ENCODE measurements at regions not wholly inside any gene's neighbourhood (a gene's known extent, or its start where the extent isn't known, plus 50 kb on each side); places are given as distances from the start of the nearest gene placed in this dataset.
A peak's percentile ranks its signal among the peaks of the same experiment; 100 is the strongest.

DNA sequence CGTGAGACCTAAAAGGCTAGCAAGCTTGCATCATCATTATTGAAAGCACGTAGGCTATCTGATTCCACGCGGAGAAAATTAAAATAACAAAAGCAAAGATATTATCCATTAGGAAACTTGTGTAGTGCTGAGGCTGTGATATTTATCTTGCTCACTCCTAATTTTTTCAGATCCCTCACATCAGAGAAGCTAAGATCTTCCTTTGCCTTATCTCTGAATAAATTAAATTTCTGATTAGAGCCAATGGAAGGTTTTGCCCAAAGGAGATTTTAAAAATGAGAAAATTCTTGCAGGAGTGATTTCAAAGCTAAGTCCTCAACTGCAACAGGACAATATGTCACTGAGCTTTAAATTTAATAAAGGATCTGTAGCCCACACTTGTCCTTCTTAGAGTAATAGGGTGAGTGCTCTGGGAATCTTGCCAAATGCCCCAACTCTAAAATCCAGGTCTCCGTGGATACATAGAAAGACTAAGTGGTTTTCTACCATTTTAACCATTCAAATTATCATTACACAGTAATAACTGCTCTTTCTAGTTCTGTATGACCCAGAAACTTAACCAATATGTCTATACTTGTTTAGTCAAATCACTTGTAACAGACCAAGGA is 295.0 kb downstream of the CAAP1 start:
- no peak for DNase-seq (ENCODE audit: low read depth in 4 of 4, low spot score in 2 of 4)

DNA sequence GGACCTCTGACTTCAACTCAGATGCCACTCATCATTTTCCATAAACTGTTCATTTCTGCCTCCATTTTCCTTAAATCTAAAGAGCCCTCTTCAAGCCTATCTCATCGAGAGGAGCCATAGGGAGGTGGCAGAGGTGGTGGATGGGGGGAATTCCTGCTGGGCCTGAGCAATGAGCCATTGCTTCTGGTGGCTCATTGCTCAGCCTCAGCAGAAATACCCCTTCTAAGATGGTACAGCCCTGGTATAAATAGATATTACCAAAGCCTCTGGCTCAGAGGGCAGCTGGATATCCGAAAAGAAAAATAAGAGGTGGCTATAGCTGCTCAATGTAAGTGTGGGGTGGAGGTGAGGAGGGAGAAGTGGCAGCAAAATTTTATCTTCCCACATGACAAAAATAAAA is 313.5 kb downstream of the CAAP1 start:
- DNase-seq (ENCODE audit: low read depth in 4 of 4, low spot score in 2 of 4): no peak

DNA sequence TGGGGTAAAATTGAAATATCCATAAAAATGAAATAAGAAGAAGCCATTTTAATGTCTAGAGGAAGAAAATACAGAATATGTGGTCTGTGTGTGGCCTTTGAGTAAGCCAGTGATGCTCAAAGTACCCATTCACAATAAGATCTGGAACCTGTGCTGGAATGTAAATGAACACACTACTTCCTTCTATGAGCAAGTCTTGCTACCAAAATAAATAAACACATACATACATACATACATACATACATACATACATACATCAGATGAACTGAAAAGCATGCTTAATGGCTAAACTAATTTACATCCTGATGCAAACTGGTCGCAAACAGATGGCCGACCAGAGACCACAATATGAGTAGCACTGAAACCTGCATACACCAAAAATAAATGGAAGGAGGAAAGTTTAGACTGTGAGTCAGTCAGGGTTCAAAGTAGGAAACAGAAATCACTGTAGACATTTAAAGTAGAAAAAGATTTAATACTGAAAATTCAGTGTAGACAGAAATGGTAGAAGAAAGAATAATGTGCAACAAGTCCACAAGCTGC is 317.6 kb downstream of the CAAP1 start:
- no peak for DNase-seq (ENCODE audit: low read depth in 4 of 4, low spot score in 2 of 4)

DNA sequence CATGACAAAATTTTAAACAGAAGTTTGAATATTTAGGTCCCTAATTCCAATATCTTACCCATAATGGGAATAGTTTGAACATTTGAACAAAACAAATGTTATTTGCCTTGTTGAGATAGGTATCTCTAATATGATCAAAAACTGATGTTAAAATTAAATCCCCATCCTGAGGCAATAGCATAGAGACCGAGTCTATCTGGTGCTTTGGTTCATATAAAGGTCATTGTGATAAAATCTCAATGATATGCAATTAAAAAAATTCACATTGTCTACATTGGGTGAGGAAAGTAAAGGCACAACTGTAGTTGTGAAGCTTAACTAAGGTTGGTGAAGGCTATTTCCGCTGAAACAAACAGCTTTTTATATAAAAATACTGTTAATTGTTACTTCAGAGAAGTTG is 318.3 kb downstream of the CAAP1 start:
- no peak for DNase-seq (ENCODE audit: low read depth in 4 of 4, low spot score in 2 of 4)

DNA sequence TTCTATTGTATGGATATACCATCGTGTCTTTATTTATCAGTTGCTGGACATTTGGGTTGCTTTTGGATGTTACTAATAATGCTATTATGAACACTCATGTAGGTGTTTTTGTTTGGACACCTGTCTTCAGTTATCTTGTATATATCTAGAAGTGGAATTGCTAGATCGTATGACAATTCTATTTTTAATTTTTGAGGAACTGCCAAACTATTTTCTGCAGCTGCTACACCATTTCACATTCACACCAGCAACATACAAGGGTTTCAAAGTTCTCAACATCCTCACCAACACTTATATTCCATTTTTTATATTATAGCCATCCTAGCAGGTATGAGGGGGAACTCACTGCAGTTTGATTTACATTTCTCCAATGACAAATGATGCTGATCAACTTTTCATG is 324.6 kb downstream of the CAAP1 start:
- no peak for DNase-seq (ENCODE audit: low read depth in 4 of 4, low spot score in 2 of 4)

DNA sequence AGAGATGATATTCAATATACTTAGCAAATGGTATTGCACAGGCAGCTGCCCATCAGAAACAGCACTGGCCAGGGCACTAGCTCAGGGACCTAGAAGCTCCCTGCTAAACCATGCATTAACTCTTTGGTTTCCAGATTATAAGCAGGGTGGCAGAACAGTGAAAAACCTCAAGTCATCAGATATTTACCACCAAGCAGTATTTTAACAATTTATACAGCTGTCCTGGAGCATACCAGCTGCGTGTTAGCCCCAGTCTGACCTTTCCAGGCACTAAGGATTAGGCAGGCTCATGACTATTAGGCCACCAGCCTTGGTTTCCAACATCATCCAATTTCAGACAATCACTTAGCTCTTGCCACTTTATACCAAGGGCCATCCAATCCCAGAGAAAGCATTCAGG is 326.5 kb downstream of the CAAP1 start:
- DNase-seq (ENCODE audit: low read depth in 4 of 4, low spot score in 2 of 4): no peak

DNA sequence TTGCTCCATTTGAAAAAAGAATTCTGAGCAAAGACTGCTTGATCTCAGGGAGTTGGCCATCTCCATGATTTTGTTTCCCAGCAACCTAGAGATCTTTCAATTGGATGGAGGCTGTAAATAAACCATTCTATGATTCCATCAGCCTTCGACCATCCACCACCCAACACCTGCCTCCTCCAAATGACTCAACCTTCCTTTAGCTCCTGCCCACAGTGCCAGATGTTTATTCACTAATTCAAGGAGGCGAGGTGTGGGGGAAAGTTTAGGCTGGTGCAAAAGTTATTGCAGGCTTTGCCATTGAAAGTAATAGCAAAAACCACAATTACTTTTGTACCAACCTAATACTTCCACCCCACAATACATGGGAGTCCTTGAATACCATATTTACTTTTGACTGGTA is 327.5 kb downstream of the CAAP1 start:
- no peak for DNase-seq (ENCODE audit: low read depth in 4 of 4, low spot score in 2 of 4)

DNA sequence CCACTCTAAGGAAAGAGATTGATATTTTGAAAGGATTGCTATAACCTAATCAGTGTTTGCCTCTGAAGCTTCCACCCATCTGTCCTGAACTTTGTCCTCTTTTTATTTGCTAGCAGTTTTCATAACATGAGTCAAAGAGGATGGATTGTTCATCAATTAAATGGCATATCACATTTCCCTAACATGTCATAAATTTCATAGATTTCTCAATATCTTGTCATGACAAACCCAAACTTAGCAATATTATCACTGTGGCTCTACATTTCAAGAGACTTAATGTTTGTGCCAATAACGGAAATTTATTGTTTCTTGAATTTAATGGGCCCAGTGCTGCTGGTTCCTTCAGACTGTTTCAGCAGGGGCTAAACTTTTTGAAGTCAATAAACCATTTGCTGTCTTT is 330.3 kb downstream of the CAAP1 start:
- DNase-seq (ENCODE audit: low read depth in 4 of 4, low spot score in 2 of 4): no peak

DNA sequence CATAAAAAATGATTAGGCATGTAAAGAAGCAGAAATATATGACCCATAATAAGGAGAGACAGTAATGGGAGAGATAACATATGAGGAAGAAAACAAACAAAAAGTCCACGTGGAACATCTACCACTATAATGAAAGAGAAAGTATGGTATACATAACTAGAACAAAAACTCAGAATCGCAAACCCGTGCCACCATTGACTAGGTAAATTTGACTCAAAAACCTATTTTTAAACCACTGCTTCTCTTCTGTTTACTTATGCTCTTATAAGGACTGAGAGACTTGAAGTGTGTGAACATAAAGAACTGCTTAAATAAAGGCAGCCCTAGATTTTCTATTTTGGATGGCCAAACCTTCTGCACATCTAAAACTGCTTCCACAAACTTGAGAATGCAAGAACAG is 330.7 kb downstream of the CAAP1 start:
- DNase-seq (ENCODE audit: low read depth in 4 of 4, low spot score in 2 of 4): no peak

DNA sequence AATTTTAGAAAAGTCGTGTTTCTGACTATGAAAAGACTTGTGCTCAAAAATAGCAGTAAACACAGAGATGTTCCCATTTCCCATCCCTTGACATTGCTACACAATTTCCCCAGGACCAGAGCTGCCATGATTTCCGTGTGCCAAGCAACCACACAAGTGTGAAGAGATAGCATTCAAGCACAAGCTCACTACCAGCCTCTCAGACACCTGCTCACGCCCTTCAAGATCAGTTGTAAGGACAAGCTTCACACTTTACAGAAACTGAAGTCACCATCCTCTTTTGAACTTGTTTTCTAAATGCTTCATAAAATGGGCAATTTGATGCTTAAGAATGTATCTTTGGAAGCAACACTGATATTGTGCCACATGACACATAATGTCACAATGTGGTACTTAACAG is 333.1 kb downstream of the CAAP1 start:
- no peak for DNase-seq (ENCODE audit: low read depth in 4 of 4, low spot score in 2 of 4)

DNA sequence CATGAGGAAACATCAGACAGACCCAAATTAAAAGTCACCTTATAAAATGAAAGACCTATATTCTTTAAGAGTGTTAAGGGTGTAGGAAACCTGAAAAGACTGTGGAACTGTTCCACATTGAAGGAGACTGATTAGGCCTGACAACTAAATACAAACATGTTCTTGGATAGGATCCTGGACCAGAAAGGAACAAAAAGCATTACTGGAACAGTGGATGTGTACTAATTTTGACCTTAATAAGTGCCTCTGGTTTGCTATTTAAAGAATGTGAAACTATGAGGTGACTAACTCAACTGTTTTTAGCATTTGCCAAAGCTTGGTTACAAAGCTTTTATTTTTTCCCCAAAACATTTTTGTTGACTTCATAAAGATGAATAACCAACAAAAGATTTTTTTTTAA is 340.6 kb downstream of the CAAP1 start:
- no peak for DNase-seq (ENCODE audit: low read depth in 4 of 4, low spot score in 2 of 4)

DNA sequence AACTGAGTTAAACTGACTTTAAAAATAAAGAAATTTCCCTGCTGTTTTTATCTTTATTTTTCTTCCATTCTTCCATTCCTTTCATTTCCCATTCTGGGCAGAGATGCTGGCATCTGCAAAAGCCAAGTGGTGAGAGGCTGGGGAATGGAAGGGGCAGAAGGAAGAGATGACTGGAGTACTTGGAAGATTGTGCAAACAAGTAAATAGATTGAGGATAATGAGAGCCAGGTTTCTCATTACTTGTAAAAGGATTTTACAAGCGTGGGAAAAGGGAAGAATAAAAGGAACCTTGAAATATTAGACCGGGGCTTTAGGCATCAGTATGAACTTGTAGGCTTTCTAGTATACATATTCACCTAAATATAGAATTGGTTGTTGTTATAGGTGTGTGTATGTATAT is 341.2 kb downstream of the CAAP1 start:
- no peak for DNase-seq (ENCODE audit: low read depth in 4 of 4, low spot score in 2 of 4)

DNA sequence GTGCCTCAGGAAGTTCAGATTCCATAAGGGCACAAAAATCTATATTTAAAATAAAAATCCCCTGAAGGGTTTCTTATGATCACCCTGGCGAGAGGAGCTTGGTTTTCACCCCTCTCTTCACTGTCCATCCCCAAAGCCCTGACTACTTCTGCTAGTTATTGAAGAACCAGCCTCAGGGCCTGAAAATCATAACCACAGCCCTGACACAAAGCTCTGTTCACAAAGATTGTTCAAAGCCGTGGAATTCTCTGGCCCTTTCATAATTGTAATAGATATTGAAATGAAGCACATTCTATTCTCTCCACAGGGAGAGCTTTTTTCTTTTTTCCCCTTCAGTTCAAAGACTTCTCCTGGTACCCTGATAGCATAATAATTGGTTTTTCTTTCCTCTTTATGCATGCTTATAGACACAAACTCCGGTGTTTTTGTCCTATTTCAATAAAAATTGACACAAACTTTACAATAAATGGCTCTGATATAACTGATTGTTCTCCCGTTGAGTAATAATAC is 343.8 kb downstream of the CAAP1 start:
- DNase-seq (ENCODE audit: low read depth in 4 of 4, low spot score in 2 of 4): no peak

DNA sequence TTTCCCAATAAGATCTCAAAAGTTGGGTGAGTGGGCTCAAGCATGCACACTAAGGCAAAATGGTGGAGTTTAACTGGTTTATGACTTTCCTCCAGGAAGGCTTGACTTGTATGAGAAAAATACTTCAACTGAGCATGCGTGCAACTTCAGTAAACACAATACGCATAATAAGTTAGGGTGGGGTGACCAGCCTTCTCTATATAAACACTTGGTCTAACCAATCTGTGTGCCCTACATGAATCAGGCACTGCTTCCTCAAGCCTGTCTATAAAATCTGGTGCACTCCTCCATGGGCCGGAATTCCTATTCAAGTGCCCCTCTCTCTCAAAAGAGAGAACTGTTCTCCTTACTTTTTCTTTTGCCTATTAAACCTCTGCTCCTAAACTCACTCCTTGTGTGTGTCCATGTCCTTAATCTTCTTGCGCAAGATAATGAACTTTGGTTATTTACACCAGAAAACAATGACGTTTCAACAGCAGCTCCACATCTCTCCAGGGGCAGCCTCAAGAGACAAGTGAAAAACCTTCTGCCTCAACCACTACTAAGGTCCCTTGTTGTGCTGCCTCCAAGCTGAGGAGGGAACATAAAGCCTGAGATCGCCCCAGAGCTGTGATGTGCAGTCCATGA is 352.6 kb downstream of the CAAP1 start:
- DNase-seq (ENCODE audit: low read depth in 4 of 4, low spot score in 2 of 4): no peak

DNA sequence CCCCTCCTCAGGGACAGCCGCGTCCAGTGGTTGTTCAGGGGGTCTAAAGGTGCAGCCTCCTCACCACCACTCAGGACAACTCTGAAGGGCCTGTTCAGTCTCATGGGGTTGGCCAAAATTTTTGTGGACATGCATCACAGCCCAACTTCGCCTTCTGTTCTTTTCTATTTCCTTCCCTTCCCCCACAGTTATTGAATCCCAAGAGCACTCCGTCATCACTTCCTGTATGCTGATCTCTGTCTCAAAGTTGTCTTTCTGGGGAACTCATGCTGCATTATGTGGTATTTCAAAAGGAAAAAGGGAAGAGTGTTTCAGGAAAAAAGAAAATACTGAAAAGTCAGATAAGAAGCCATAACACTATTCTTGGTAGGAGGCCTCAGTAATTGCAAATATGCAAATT is 355.4 kb downstream of the CAAP1 start:
- no peak for DNase-seq (ENCODE audit: low read depth in 4 of 4, low spot score in 2 of 4)

DNA sequence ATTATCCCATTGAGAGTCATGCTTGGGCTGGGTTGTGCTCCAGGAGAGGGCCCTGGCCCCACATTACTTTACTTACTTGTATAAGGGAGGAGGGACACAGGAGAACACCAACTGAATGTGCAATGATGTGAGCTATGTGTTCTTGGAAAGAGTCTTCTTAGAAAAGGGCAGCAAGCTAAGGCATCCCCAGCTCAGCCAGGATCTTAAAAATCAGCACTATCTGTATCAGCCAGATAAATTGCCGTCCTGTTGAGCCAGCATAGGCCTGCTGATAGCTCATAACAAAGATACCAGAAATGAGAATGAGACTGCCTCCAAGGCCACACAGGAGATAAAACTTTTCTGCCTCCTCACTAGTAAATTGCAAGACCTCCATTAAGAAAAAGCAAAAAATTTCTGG is 357.5 kb downstream of the CAAP1 start:
- no peak for DNase-seq (ENCODE audit: low read depth in 4 of 4, low spot score in 2 of 4)

DNA sequence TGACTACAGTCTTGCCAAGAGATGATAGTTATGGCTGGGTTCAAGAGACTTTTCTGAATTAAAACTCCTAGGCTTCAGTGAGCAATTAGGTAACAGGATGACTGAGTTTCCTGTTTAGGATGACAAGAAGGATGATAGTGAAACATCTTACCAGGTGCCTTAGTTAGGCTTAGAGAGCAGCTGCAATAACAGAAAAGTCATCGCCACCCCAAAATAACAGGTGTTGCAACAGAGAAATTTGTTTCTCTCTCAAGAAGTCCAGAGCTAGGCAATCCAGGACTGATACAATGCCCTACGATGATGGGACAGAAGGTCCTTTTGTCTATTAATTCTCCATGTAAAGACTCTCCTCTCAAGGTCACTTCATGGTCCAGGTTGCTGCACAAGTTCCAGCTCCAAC is 361.8 kb downstream of the CAAP1 start:
- DNase-seq (ENCODE audit: low read depth in 4 of 4, low spot score in 2 of 4): no peak

DNA sequence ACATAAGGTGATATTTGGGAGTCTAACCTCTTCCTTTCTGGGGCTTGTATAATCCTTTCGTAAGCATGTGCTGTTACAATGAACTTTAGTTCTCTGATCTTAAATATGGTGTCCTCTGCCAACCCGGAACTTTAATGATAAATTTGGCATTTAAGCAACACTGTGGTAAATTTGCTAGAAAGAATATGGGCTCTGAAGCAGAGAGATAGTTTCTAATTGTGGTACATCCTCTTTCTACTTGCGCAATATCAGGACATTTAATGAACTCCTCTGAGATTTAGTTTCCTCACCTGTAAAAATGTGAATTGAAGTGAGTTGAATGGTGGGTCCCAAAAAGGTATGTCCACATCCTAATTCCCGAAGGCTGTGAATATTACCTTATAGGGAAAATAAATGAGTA is 364.7 kb downstream of the CAAP1 start:
- no peak for DNase-seq (ENCODE audit: low read depth in 4 of 4, low spot score in 2 of 4)

DNA sequence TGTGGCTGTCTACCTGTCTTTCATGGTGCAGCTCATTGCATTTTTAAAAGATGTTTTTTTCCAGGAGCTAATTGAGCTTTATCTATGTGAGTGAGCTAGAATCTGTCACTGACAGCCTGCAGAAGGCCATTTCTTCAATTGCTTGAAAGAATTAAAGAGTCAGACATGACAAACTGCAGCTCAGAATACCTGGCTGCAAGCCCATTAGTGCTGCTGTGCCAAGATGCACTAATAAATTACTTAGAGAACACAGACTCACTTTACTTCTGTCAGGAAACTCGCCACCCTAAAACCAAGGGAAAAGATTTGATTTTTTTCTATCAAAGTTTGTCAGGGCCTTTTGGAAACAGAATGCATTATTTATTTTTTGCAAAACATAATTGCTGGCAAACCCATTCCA is 368.3 kb downstream of the CAAP1 start:
- DNase-seq (ENCODE audit: low read depth in 4 of 4, low spot score in 2 of 4): peak; percentile 18 to 41 (median 30)

DNA sequence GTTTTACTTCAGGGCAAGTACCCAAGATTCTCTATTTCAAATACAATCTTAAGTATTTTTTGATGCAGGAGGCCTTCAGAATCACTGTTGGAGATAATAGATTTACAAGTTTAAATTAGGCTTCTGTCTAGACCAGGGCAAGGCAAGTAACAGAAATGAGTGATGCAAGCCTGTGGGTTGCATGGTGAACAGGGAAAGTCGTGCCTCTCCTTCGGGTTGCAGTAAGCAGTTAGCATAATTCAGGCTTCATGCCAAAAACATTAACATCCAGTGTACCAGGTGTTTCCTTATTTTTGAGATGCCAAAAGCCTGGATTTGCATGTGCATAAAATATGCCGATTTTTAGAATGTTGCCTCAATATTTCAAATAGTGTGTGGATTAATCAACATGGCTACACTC is 369.0 kb downstream of the CAAP1 start:
- no peak for DNase-seq (ENCODE audit: low read depth in 4 of 4, low spot score in 2 of 4)

DNA sequence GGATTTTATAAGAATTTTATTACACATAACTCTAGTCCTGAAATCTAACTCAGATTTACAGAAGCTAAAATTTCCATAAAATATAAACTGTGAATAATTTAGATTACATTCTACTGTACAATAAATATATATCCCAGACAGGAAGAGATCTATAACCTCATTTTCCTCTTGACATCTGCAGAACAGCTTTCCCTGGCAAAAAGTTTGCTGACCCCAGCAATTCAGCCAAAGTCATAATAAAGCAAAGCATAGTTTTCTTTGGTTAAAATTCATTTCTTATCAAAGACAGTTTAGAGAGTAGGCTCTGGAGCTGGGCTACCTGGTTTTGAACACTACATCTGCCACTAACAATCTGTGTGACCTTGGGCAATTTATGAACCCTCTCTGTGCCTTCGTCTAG is 372.5 kb downstream of the CAAP1 start:
- no peak for DNase-seq (ENCODE audit: low read depth in 4 of 4, low spot score in 2 of 4)

DNA sequence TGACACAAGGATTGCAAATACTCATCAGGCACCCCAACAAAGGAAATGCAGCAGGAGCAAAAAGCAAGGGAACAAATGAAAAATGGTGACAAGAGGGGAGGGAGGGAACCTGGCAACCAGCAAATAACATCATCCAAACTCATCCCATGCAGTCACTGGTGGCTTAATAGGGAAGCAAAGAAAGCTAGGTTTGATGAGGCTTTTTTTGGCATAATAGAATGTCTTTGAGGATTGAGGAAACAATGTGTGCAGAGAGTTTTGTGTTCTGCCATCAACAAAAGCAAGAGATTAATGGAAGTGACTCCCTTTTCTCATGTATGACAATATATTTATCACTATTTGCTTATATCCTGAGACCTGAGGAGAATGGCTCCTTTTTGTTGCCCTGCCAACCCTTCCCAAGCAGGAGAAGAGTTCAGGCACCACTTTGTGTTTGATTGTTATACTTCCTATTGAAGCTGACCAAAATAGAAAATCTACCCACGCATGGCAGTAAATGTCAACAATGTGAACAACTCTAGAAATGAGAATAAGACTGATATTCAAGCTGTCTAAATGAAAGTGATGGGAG is 375.7 kb downstream of the CAAP1 start:
- DNase-seq (ENCODE audit: low read depth in 4 of 4, low spot score in 2 of 4): no peak

Measured in left renal cortex interstitium (tissue), 4 donors.